K562 (cell line): ENCODE measurements at regions not wholly inside any gene's neighbourhood (a gene's known extent, or its start where the extent isn't known, plus 50 kb on each side); places are given as distances from the start of the nearest gene placed in this dataset.

ENCODE experiments used
- ATAC-seq: fragments of 200-7000 bp; cut with Tn5 transposase; 3 replicates; pipeline ENCODE4 v1.9.1; 2020; ENCODE audit warnings: moderate library complexity
- BruUV-seq: library from RNA; stranded (reverse); fragments of 400-500 nt; replicated peaks from 2 replicates; lab custom pipeline; 2021; lab: Mats Ljungman, UMichigan
- CTCF ChIA-PET: fragments of 300-600 bp; formaldehyde crosslinking; extraction: SDS; loops from one replicate; lab custom pipeline; 2021; ENCODE audit warnings: low intra/inter-chr PET ratio; lab: Yijun Ruan, JAX
- POLR2A ChIA-PET: fragments of 300-600, 350-650 bp; sonication (Branson Sonifier 250); formaldehyde crosslinking; extraction: SDS; loops from one replicate; lab custom pipeline; 2021; ENCODE audit warnings: antibody characterized with exemption, inconsistent platforms; lab: Yijun Ruan, JAX
- DNase-seq, 4 experiments: peaks; one replicate each; pipeline versions ENCODE4 v3.0.0 to v3.0.0-alpha.2; 2011 to 2018; ENCODE audit warnings: low spot score in 3 of 4, mixed read lengths in 3 of 4; ENCODE audit errors: extremely low read depth in 1 of 4
- FAIRE-seq: peaks from 2 replicates; lab custom pipeline; 2011; peaks lifted over from hg19 to GRCh38; lab: Jason Lieb, UNC
- H2AFZ ChIP-seq: 2 replicates; pipeline ENCODE4 v1.6.0; 2011; ENCODE audit warnings: low read depth, low read length, control low read depth, inconsistent platforms
- H3K27ac ChIP-seq: fragments of 200-600 bp; 3 replicates; pipeline ENCODE4 v1.8.0; 2011; ENCODE audit warnings: low read depth, mild to moderate bottlenecking, control low read depth, inconsistent platforms, low read length, moderate library complexity, mixed read lengths; ENCODE audit errors: extremely low read depth
- H3K27me3 ChIP-seq, 2 experiments: fragments of 300-600 bp in 1 of 2; 2 replicates in 1 of 2; 3 replicates in 1 of 2; pipeline versions ENCODE4 v1.6.0 to v1.8.0; 2011; ENCODE audit warnings: inconsistent platforms in 2 of 2, low read length in 2 of 2, mild to moderate bottlenecking in 1 of 2, mixed read lengths in 1 of 2, moderate library complexity in 1 of 2; ENCODE audit not compliant: control insufficient read depth in 2 of 2, insufficient read depth in 2 of 2
- H3K36me3 ChIP-seq: fragments of 300-600 bp; 3 replicates; pipeline ENCODE4 v1.8.0; 2011; ENCODE audit warnings: mild to moderate bottlenecking, low read length, inconsistent platforms; ENCODE audit not compliant: control insufficient read depth, insufficient read depth
- H3K4me1 ChIP-seq, 2 experiments: fragments of 200-600 bp in 1 of 2; replicated peaks in 1 of 2; 2 replicates in 1 of 2; 3 replicates in 1 of 2; pipeline versions ENCODE4 v1.5.1 to v1.8.0; 2011; ENCODE audit warnings: inconsistent platforms in 2 of 2, low read length in 2 of 2, mild to moderate bottlenecking in 1 of 2, mixed read lengths in 1 of 2, moderate library complexity in 1 of 2; ENCODE audit not compliant: control insufficient read depth in 2 of 2, insufficient read depth in 2 of 2
- H3K4me2 ChIP-seq: 2 replicates; pipeline ENCODE4 v1.6.1; 2011; ENCODE audit warnings: low read length, control low read depth, inconsistent platforms, mixed read lengths; ENCODE audit not compliant: insufficient read depth
- H3K4me3 ChIP-seq: fragments of 200-600 bp; sonication (generic), shearing (Covaris generic); 2 replicates; pipeline ENCODE4 v1.5.1; 2016; ENCODE audit warnings: control low read depth, inconsistent platforms
- H3K79me2 ChIP-seq: fragments of 200-600 bp; 3 replicates; pipeline ENCODE4 v1.8.0; 2011; ENCODE audit warnings: low read length, inconsistent platforms; ENCODE audit not compliant: control insufficient read depth, insufficient read depth
- H3K9ac ChIP-seq, 2 experiments: 2 replicates each; pipeline versions ENCODE4 v1.6.0 to v1.6.1; 2011; ENCODE audit warnings: low read depth in 2 of 2, low read length in 2 of 2, control low read depth in 1 of 2, inconsistent platforms in 1 of 2, mild to moderate bottlenecking in 1 of 2, mixed read lengths in 1 of 2; ENCODE audit not compliant: insufficient read depth in 1 of 2
- H3K9me1 ChIP-seq: one replicate; pipeline ENCODE4 v1.6.0; 2011; ENCODE audit warnings: inconsistent platforms, mild to moderate bottlenecking, low read length, moderate library complexity; ENCODE audit not compliant: control insufficient read depth, insufficient read depth
- H3K9me3 ChIP-seq: replicated peaks from 2 replicates; pipeline ENCODE4 v1.5.1; 2011; ENCODE audit warnings: low read depth, low read length, inconsistent platforms; ENCODE audit not compliant: control insufficient read depth, insufficient read depth
- H4K20me1 ChIP-seq: replicated peaks from 2 replicates; pipeline ENCODE4 v1.6.1; 2011; ENCODE audit warnings: low read length, inconsistent platforms, mixed read lengths; ENCODE audit not compliant: control insufficient read depth, insufficient read depth
- CHCHD3 ChIP-seq: fragments of 250-450 bp; sonication (Bioruptor Pico); IDR thresholded peaks from 2 replicates; pipeline ENCODE4 v2.1.2; 2022; ENCODE audit warnings: mild to moderate bottlenecking
- HMG20B ChIP-seq: fragments of 250-450 bp; sonication (Bioruptor Pico); IDR thresholded peaks from 2 replicates; pipeline ENCODE4 v1.5.0; 2021; ENCODE audit warnings: mild to moderate bottlenecking
- HMGN3 ChIP-seq: IDR thresholded peaks from 2 replicates; pipeline ENCODE4 v1.6.1; 2011; ENCODE audit warnings: borderline replicate concordance, low read depth, mild to moderate bottlenecking, mixed read lengths, low read length; ENCODE audit not compliant: insufficient read length; ENCODE audit errors: extremely low read depth
- POLR2A ChIP-seq: fragments of 450-650 bp; conservative IDR thresholded peaks from 2 replicates; pipeline ENCODE4 v1.6.1; 2016
- RBFOX2 ChIP-seq: fragments of 200-400 bp; formaldehyde crosslinking; IDR thresholded peaks from 2 replicates; pipeline ENCODE4 v1.6.1; 2017; ENCODE audit warnings: low read depth, mild to moderate bottlenecking, low read length, moderate library complexity
- RNF2 ChIP-seq: sonication (generic); IDR thresholded peaks from 2 replicates; pipeline ENCODE4 v1.6.1; 2016
- ZNF24 ChIP-seq: fragments of 450-650 bp; IDR thresholded peaks from 2 replicates; pipeline ENCODE4 v1.6.1; 2016
- WGBS: fragments of 100-300 bp; shearing (Covaris generic); methylation state at CpG from one replicate; pipeline ENCODE4 v1.1.6; 2016; ENCODE audit warnings: low coverage, mixed read lengths; ENCODE audit not compliant: insufficient coverage; ENCODE audit errors: missing lambda C conversion rate; 5-methylcytosine and 5-hydroxymethylcytosine counted together
- in situ Hi-C: fragments of 300-500 bp; cut with MboI; formaldehyde crosslinking; loops from 4 replicates; pipeline ENCODE4 v1.15.0; 2018; ENCODE audit warnings: inconsistent platforms, mixed read lengths
- intact Hi-C: fragments of 100-400 bp; cut with micrococcal nuclease; formaldehyde crosslinking; loops from 2 replicates; pipeline ENCODE4 v1.14.2; 2022
- TF ChIP-seq, protein P1 (sequence below): IDR thresholded peaks from 2 replicates; pipeline ENCODE4 v1.6.1; 2016; ENCODE audit warnings: missing genetic modification characterization, missing compliant biosample characterization
- TF ChIP-seq, protein P2 (sequence below): fragments of 250-450 bp; sonication (Bioruptor Pico); IDR thresholded peaks from 2 replicates; pipeline ENCODE4 v1.5.0; 2020; ENCODE audit warnings: mild to moderate bottlenecking
- TF ChIP-seq, protein P3 (sequence below), 2 experiments: fragments of 450-650 bp in 1 of 2; sonication (generic) in 1 of 2; formaldehyde crosslinking in 1 of 2; IDR thresholded peaks in 1 of 2; conservative IDR thresholded peaks in 1 of 2; 2 replicates each; pipeline versions ENCODE4 v1.6.1 to v1.8.1; 2016 to 2023; ENCODE audit warnings: mild to moderate bottlenecking in 2 of 2, moderate library complexity in 2 of 2, inconsistent platforms in 1 of 2, missing genetic modification reagents in 1 of 2

DNA sequence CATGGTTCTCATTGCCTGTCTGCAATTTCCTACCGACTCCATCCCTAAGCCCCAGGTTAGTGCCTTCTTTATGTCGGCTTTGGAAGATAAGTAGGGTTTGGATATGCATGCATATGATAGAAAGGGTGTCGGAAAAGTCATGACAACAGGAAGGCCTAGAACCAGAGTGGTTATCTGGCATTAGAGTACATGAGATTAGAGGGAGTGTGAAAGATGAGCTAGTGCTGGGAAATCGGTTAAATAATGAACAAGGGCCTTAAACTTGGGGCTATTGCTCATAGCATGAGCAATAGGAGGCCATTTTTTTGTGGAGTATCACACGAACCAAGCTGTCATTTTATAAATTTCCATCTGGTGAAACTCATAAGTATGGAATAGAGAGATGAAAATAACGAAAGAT, 54.0 kb upstream of the LPP start:
- TF ChIP-seq HMG20B (CRISPR knock-in tag) (no peak), ZNF24 (no peak), HMGN3 (no peak), POLR2A (no peak), RBFOX2 (no peak), RNF2 (no peak), CHCHD3 (CRISPR knock-in tag) (no peak)
- TF ChIP-seq, protein P1, sequence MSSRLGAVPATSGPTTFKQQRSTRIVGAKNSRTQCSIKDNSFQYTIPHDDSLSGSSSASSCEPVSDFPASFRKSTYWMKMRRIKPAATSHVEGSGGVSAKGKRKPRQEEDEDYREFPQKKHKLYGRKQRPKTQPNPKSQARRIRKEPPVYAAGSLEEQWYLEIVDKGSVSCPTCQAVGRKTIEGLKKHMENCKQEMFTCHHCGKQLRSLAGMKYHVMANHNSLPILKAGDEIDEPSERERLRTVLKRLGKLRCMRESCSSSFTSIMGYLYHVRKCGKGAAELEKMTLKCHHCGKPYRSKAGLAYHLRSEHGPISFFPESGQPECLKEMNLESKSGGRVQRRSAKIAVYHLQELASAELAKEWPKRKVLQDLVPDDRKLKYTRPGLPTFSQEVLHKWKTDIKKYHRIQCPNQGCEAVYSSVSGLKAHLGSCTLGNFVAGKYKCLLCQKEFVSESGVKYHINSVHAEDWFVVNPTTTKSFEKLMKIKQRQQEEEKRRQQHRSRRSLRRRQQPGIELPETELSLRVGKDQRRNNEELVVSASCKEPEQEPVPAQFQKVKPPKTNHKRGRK, result no peak
- TF ChIP-seq, protein P2, sequence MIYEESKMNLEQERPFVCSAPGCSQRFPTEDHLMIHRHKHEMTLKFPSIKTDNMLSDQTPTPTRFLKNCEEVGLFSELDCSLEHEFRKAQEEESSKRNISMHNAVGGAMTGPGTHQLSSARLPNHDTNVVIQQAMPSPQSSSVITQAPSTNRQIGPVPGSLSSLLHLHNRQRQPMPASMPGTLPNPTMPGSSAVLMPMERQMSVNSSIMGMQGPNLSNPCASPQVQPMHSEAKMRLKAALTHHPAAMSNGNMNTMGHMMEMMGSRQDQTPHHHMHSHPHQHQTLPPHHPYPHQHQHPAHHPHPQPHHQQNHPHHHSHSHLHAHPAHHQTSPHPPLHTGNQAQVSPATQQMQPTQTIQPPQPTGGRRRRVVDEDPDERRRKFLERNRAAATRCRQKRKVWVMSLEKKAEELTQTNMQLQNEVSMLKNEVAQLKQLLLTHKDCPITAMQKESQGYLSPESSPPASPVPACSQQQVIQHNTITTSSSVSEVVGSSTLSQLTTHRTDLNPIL, result no peak
- TF ChIP-seq, protein P3, sequence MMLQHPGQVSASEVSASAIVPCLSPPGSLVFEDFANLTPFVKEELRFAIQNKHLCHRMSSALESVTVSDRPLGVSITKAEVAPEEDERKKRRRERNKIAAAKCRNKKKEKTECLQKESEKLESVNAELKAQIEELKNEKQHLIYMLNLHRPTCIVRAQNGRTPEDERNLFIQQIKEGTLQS (IDR thresholded peaks at IDR 0.05), result no peak
- TF ChIP-seq, protein P3 (CRISPR knock-in tag; conservative IDR thresholded peaks at IDR 0.05), result no peak
- Histone ChIP-seq H2AFZ (no peak overlapping the region), H3K27ac (no peak overlapping the region), H3K9me3 (no peaks in the 10 kb centered on the region), H4K20me1 (no peaks in the 10 kb centered on the region), H3K9ac (no peak overlapping the region), H3K27me3 (no peaks in the 10 kb centered on the region; a peak in 1 of 5 replicates), H3K4me2 (no peak overlapping the region), H3K4me1 (no peaks in the 10 kb centered on the region), H3K9me1 (no peaks in the 10 kb centered on the region), H3K36me3 (no peaks in the 10 kb centered on the region), H3K4me3 (no peak overlapping the region), H3K79me2 (no peaks in the 10 kb centered on the region)
- DNase-seq (no peak), FAIRE-seq (no peak), ATAC-seq (no peak)
- POLR2A ChIA-PET, result no interaction called here
- WGBS, result 2% methylated on average over 6 of the region's 6 CpGs
- BruUV-seq, result no TSS peak
- CTCF ChIA-PET, result no interaction called here
- intact Hi-C loops (no loop called here), in situ Hi-C loops (no loop called here)
